ENCODE measurements at regions not wholly inside any gene's neighbourhood (a gene's known extent, or its start where the extent isn't known, plus 50 kb on each side); places are given as distances from the start of the nearest gene placed in this dataset.

- Histone ChIP-seq H2BK20ac (ENCODE audit: low read length) (no peak overlapping the region), H3K9me3 (ENCODE audit: insufficient read depth in 2 of 2, low read depth in 1 of 2, low read length in 1 of 2) (no peaks in the 10 kb centered on the region), H2AFZ (ENCODE audit: low read length) (no peak overlapping the region), H3K4ac (replicated peaks; ENCODE audit: insufficient read length, low read depth, low read length) (no peak overlapping the region), H3K4me3 (ENCODE audit: extremely low read depth in 1 of 4, insufficient read depth in 2 of 4, low read depth in 3 of 4, low read length in 4 of 4) (no peak overlapping the region), H3K23ac (ENCODE audit: insufficient read length) (no peak overlapping the region), H3K14ac (ENCODE audit: insufficient read length) (no peak overlapping the region), H2BK120ac (replicated peaks; ENCODE audit: low read depth, low read length) (no peak overlapping the region), H4K20me1 (replicated peaks in 1 of 2; ENCODE audit: control insufficient read depth in 1 of 2, insufficient read depth in 2 of 2, low read length in 2 of 2) (no peaks in the 10 kb centered on the region), H3K9ac (replicated peaks in 1 of 4; ENCODE audit: extremely low read depth in 1 of 4, low read depth in 3 of 4, low read length in 3 of 4) (no peak overlapping the region), H3K27me3 (replicated peaks in 1 of 4; ENCODE audit: control insufficient read depth in 3 of 4, extremely low read depth in 1 of 4, insufficient read depth in 3 of 4, low read length in 3 of 4) (peaks cover 0 to 6% (median 0%) of the 10 kb centered on the region in 4 experiments; a peak in 5 of 7 replicates), H4K8ac (ENCODE audit: extremely low read depth, insufficient read depth, low read length) (no peak overlapping the region), H4K91ac (replicated peaks; ENCODE audit: insufficient read length, low read length) (no peak overlapping the region), H3K4me1 (replicated peaks in 1 of 4; ENCODE audit: control insufficient read depth in 3 of 4, insufficient read depth in 4 of 4, low read length in 3 of 4) (no peaks in the 10 kb centered on the region), H3K27ac (ENCODE audit: low read depth, low read length) (no peak overlapping the region), H2BK5ac (ENCODE audit: low read depth, low read length) (no peak overlapping the region), H3K18ac (ENCODE audit: extremely low read depth, low read length) (no peak overlapping the region), H3K79me2 (ENCODE audit: control insufficient read depth in 1 of 2, insufficient read depth in 2 of 2, low read length in 2 of 2) (no peaks in the 10 kb centered on the region), H3K4me2 (ENCODE audit: insufficient read depth in 1 of 2, low read depth in 2 of 2, low read length in 2 of 2) (no peak overlapping the region), H3K56ac (replicated peaks; ENCODE audit: insufficient read length, low read depth, low read length) (no peak overlapping the region), H3K36me3 (ENCODE audit: control insufficient read depth in 2 of 4, insufficient read depth in 4 of 4, low read length in 3 of 4) (no peaks in the 10 kb centered on the region), H3K79me1 (ENCODE audit: low read depth, low read length) (no peaks in the 10 kb centered on the region), H2BK12ac (ENCODE audit: low read depth, low read length) (no peak overlapping the region), H2BK15ac (ENCODE audit: low read length) (no peak overlapping the region), H3K23me2 (ENCODE audit: low read depth, low read length) (no peaks in the 10 kb centered on the region), H4K5ac (ENCODE audit: insufficient read length, low read depth, low read length) (no peak overlapping the region), H2AK5ac (ENCODE audit: low read depth, low read length) (no peak overlapping the region)
- ChIA-PET CTCF (ENCODE audit: partially characterized antibody) (interaction anchor here (0.5 to 1.7 kb wide), 3 partner anchors 8 to 80 kb away, joined by 3 to 5 read pairs (median 3); no protein-coding TSS in a partner anchor), POLR2A (ENCODE audit: partially characterized antibody) (no interaction called here)
- DNase-seq (ENCODE audit: low read depth in 1 of 2, low spot score in 2 of 2) (no peak), FAIRE-seq (no peak)
- no peak for TF ChIP-seq E2F6 (IDR thresholded peaks at IDR 0.05)
- TF ChIP-seq POU5F1 (IDR thresholded peaks at IDR 0.05; ENCODE audit: low read depth, low read length) = no peak
- TF ChIP-seq SP1 (IDR thresholded peaks at IDR 0.05; ENCODE audit: low read depth, low read length) = no peak
- TF ChIP-seq ATF3 (IDR thresholded peaks at IDR 0.05; ENCODE audit: insufficient read depth, low read depth, low read length) = no peak
- no peak for TF ChIP-seq EP300 (IDR thresholded peaks at IDR 0.05; ENCODE audit: borderline replicate concordance in 1 of 2, low read depth in 2 of 2, low read length in 2 of 2)
- TF ChIP-seq SIX5 (IDR thresholded peaks at IDR 0.05; ENCODE audit: low read depth, low read length) = no peak
- WGBS, 2 experiments (ENCODE audit: extremely low coverage in 1 of 2, insufficient coverage in 1 of 2, insufficient read length in 1 of 2, insufficient replicate concordance in 2 of 2, low coverage in 1 of 2, low lambda C conversion rate in 2 of 2, missing lambda C conversion rate in 1 of 2) = 92% methylated on average over 2 of the region's 2 CpGs; no CpG with 5 or more reads in 1 of the 2 experiments
Observed at GRCh38 chr18:60500960-60501359, 128.4 kb upstream of the MC4R start.

Data from H1 (cell line).